Glomerular visceral epithelial cell (primary cell): ENCODE measurements at regions not wholly inside any gene's neighbourhood (a gene's known extent, or its start where the extent isn't known, plus 50 kb on each side); places are given as distances from the start of the nearest gene placed in this dataset.

Source experiments
- DNase-seq: peaks from one replicate; pipeline ENCODE4 v3.0.0-alpha.2; 2016; ENCODE audit errors: extremely low spot score

DNA sequence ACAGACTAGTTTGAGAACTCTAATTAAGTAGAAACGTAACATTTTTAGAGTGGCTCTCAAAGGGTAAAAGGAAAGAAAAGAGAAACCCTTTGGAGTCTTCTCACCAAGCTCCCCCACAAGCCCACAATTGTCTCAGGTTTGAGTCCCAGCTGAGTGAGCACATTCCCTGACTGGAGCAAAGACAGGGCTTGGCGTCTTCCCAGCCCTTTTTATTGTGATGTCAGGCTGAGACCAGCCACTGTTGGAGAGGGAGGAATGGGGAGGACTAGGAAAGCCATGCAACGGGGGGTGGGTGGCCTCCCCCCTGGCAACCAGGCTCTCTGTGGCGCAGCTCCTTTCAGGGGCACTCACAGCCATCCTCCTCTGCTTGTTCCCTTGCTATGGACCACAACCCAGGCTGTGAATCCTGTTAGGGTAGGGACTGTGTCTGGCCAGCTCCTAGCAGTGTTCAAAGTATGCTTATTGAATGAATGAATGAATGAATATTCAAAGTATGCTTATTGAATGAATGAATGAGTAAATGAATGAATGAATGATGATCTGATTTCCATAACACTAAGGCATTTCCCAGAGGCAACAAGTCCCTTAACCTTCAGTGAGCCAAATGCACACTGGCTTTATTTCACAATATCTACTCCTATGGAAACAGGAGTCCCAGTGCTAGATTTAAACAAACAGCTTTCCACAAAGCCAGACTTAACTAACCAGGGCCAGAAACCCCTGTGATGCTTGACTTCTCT, 413.3 kb downstream of the MID1IP1 start:
- DNase-seq, result no peak

DNA sequence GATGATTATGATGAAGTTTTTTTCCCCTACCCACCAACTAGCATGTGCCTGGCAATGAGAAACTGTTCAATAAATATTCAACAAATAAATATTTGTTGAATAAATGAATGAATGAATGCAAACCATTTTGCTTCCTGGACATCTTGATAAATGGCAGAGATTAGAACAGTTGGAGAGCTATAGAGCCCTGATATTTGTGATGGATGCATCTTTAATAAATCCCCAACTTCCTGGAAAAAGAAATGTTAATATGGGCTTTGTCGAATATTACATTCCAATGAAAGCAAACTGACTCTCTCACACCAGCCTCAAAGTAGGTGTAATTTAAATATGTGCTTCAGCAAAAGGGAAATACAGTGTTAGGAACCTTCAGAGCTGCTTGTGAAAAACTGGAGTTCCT, 419.7 kb downstream of the MID1IP1 start:
- no peak for DNase-seq

DNA sequence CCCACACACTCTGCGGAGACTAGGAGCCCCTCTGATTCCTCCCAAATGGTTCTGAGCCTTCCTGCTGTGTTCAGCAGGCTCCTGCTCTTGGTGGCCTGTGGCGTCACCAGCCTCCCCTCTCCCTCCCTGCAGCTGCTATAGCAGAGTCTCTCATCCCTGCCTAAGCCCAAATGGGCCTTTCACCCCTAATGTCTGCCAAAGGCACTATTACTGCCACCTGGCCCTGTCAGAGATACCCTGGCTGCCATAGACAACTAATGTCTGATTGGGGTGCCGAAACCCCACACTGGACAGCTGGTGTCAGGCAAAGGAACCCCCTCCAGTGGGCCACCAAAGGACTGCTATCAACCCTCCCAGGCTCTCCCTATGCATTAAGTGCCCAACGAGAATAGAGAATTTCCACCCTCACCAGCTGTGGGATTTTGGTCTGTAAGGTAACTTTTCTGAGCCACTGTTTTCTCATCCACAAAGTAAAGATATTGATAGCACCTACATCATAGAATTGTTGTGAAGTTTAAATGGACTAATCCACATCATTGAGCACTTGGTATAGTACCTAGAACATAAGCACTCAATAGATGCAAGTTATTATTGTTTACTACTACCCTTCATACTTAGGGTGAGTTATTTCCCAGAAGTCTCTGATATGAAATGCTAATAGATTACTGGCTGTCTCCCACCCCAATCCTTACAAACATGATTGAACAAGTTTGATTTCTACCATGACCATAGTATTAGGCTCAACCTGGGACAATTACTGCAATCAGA, 421.3 kb downstream of the MID1IP1 start:
- DNase-seq, result no peak

DNA sequence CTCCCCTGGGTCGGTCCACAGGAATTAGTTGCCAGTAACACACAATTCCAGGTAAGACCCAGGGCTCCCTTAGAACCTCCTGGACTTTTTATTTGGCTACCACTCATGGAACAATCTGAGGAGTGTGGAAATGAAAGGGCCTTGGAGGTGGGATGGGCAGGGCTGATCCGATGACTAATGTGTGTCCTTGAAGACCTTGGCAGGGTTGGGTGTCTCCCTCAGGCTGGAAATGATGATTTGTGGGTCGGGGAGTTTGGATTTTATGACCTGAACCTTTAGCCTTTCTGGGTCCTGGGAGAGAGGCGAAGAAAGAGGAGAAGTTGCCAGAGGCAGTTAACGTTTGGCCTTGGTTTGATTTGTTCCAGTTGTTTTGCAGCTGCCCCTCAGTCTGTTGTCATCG, 425.0 kb downstream of the MID1IP1 start:
- no peak for DNase-seq

DNA sequence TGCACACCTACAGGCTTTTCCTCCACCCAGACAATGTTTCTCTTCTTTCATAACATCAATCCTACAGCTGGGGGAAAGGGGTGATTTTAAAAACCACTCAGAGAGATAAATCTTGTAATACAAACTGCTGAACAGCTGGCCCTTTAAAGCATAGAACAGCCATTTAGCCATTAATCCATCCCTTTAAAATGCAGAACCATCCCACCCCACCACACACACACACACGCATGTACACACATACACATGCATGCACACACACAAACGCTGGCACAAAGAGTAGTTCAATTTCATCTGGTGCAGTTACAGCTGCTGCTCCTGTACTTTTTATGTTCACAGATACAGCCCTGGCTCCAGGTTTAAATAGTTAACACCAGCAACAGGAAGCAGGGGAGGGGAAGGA, 426.1 kb downstream of the MID1IP1 start:
- no peak for DNase-seq

DNA sequence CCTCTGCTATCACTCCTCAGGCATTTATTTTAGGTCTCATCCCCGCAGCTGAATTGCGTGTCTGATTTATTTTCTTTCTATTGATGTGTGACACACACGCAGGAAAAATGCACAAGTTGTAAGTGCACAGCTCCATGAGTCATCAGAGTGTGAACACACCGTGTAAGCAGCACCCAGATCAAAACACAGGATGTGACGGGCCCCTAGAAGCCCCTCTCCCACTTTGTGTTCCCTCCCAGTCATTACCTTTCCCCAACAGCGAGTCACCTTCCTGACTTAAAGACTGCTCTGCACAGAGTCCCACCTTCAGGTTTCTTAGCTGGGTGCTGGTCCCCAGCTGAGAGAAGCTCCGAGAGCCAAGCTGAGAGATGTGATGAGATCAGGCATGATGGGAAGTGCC, 436.7 kb downstream of the MID1IP1 start:
- no peak for DNase-seq

DNA sequence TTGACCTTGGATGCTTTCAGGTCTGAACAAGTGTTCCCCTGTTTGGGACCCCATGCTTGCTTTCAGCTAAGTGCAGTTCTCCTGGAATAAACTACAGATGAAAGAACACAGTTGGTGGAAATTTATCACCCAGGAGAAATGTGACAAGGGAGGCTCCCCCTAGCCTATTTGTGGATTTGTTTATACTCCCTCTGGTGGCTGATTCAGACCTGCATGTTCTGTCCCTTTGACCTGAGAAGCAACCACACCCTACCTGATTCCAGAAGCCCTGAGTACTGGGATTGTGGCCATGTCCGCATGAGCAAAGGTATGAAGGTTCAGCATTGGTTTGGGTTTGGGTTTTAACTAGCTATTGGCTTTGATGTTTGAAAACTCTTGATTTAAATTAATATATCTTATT, 440.9 kb downstream of the MID1IP1 start:
- DNase-seq, result peak; percentile 11

DNA sequence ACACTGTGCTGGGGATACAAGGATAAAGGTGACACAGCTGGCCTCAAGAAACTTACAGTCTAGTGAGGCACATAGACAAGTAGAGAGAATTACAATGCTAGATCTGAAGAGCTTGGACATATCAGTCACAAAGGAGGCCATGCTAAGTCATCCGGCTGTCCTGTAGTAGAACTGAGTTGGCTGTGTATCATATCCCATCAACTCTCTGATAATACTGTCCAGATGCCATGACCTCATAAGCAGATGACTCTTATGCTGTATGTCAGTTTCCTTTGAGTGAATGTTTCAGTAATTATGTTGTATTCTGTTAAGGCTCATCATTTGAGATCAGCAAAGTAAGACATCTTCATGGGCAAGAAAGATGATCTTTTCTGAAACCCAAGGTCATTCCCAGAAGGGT, 442.9 kb downstream of the MID1IP1 start:
- DNase-seq, result no peak

DNA sequence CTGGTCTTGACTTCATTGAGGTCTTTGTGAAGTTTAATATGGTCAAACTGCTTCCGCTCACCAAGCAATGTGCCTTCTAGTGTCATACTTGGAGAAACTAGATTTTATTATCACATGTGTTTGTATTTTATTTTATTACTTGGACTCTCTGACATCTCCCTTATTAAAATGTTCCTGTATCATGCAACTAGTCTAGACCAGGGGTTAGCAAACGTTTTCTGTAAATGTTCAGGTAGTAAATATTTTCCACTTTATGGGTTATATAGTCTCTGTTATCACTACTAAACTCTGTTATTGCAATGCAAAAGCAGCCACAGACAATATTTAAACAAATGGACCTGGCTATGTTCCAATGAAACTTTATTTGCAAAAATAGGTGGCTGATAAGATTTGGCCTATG, 443.8 kb downstream of the MID1IP1 start:
- DNase-seq, result no peak

DNA sequence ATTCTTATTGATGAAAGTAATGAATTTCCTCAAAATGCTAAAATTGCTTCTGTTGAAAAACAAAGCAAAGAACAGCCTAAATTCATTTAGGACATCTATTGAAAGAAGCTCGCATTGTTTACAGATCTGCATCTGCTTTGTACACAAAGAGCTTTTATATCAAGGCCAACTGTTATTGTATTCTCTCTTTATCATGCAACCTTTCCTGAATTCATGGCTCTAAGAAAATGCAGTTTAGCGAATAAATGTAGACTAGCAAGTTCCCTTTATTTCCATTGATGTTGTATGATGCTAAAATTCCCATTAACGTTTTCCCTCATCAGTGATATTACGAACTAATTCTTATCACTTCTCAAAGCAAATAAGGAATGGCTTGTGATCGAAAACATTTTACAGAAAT, 446.3 kb downstream of the MID1IP1 start:
- no peak for DNase-seq

DNA sequence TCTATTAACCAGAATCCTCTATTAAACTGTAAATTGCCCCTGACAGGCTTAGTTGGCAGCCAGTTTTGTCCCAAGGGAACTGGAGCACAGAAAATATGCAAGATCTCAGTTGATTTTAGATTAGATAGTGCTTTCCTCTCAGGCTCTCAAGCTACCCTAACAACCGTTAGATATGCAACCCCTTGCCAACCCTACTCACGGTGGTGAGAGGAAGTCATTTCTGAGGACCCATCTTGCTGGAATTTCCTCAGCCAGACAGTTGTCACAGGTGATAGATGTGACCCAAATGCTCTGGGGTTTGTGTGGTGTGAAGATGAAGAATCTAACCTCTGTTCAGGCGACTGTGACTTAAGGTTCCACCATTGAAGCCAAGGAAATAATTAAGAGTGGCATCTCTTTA, 447.1 kb downstream of the MID1IP1 start:
- no peak for DNase-seq

DNA sequence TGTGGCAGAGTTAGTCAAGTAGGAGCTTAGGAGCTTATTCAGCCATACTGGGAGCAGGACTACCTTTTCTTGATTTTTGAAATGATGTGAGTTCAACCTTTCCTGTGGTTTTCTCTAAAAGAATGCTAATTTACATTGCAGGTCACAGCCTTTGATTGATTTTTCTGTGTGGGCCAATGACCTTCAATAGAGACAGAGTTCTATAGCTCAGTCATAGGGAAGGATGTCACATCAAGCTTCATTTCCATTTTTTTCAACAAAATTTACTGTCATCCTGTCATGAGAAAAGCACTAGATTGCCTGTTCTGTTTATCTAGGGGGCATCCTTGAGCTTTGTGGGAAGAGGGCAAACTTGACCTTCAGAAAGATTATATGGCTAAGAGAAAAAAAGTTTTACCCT, 448.7 kb downstream of the MID1IP1 start:
- no peak for DNase-seq

DNA sequence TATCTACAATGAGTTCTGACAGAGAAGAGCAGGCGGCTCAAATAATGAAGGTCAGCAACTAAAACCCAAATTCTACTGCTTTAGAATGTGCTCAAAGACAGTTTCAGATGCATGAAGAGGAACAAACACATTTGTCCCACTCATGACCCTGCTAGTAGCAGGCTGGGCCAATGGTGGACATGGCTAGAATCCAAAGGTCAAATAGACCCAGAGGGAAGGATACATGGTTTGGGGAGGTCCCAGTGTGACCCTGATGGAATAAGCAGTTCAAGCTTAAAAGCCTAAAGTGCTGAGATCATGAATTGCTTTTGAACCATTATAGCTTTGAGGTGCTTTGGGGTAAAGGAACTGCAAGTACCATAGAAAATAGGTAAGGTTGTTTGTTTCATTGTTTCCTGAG, 450.7 kb downstream of the MID1IP1 start:
- no peak for DNase-seq

DNA sequence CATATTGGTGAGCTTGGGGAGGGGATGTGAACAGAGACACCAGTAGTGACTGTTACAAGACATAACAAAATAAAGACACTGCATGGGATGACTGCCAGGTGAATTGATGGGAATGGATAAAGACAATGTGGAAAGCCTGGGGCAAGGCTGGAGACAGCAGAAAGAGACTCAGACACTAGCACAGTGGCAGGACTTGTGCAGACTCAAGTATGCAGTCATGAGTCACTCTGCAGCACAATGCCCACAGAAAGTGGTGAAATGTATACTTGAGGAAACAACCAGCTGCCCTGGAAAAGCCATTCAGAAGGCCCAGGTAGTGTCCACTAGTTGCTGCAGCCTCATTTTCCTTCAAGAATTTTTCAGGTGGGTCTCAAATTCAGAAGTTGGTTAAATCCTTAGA, 452.3 kb downstream of the MID1IP1 start:
- DNase-seq, result peak; percentile 9

DNA sequence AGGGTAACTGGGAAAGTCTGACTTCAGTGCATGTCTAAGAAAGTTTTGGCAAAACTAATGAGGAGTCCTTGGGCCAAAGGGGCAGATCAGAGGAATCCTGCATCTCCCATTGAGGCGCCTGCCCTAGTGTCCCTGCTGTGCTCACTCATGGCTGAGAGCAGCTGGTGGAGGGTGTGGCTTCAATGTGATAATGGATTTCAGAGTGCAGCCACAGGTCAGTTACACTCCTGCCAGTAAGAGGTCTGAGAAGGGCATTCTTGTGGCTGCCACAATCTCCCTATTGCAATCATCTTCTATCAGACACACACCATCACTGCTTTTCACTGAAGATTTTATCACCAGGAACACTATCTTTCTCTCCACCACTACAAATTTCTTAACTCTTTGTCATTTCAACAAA, 457.1 kb downstream of the MID1IP1 start:
- DNase-seq, result peak; percentile 46

DNA sequence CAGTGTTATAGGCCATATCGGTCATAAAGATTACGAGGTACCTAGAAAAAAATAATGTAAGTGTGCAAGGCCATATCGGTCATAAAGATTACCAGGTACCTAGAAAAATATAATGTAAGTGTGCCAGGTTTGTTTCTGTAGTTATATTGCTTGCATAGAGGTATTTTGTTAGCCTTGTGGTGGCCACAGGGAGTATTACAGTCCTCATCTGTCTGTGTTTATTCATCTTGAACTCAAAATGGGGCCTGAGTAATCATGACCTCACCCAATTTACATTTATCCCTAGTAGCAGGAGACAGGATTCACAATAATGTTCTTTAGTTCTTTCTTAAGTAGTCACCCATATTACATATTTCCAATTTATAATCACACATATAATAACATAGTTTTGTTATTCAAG, 459.7 kb downstream of the MID1IP1 start:
- DNase-seq, result peak; percentile 11

DNA sequence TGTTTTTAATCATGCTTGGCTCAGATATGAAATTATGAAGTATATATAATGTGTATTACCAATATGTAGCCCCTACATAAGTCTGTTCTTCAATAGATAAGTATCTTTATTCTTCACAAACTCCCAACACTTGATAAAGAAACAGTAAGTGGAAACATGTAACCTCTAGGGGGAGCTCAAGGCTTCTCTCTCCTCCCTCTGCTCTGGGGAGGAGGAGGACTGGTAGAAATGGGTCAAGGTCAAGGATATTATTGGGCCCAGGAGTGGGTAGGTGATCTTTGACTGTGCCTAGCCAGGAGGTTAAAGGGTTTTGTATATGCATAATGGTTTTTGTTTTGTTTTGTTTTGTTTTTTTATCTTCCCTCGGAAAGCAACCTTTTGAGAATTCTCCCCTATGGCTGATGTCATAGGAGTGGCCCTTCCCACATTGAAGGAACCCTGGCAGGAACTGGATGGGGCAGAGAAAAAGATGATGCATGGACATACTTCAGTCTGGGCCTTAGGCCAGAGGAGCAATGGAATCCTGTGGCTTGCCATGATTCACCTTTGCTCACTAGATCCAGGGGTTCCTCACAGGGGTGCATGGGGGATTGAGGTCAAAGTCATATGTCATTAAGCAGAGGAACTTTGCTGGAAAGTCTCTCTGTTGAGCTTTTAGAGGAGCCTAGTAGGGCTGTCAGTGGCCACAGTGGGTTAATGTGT, 460.3 kb downstream of the MID1IP1 start:
- peak; percentile 73 for DNase-seq

DNA sequence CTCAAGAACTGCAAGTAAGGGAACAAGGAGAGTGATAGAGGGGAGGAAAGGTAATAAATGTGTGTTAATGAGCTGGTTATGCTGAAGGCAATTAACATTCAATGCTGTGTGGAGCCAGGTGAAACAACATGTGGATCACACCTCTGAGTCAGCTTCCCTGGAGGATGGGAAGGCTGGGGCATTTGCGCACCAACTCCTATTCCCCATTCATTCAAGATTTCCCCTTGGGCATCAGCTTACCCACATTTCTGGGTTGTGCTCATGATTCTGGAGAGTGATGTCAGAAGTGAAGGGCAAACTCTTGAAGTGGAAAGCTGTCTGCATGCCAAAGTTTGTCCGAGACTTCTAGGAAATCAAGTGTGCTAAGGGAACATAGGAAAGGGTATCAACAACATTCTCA, 461.4 kb downstream of the MID1IP1 start:
- DNase-seq, result peak; percentile 4

DNA sequence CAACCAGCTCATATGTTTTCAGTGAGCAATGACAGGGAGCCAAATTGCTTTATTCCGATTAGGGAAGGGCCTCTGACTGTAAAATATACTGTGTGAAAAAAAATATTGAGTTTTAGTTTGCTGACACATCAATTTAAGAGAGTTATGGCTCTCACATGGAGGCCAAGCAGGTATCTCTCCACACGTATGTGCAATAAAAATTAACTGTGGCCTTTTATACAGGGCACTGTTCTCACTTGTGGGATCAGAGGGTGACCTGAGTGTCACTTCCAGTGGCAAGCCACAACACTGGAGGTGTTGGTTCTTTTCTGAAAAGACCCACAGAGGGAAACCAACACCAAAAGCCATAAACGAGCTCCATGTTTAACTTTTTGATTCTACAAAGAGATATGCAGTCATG, 462.8 kb downstream of the MID1IP1 start:
- no peak for DNase-seq

DNA sequence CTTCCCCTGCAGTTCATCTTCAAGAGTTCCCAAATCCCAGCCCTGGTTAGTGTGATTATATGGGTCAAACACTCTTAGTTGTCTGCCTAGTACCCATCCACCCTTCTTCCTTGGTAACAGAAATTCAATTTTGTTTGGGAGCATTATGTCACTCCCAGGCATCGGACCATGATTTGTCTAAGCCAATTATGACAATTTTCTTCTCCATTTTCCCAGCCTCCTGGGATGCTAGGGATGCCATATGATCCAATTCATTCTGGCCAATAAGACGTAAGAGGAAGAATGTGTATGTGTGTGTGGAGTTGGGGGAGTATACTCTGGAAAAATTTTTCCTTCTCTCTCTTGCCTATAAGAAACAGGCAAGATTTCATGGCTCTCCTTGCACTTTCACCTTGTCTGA, 465.9 kb downstream of the MID1IP1 start:
- DNase-seq, result no peak

DNA sequence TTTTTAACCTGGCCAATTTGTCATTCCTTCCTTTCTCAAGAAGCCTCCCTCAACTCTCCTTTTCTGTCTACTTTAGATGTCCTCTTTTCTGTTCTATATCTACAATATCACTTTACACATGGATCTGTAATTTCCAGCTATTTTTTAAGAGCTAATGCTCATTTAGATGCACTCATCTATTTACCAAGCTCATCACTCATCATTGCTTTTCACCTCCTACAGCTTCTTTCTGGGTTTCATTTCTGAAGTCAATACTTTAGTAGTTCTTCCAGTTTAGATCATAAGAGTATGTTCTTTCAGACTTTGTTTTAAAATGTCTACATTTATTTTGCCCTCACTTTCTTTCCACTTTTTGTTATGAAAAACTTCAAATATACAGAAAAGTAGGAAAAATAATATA, 466.9 kb downstream of the MID1IP1 start:
- DNase-seq, result no peak

DNA sequence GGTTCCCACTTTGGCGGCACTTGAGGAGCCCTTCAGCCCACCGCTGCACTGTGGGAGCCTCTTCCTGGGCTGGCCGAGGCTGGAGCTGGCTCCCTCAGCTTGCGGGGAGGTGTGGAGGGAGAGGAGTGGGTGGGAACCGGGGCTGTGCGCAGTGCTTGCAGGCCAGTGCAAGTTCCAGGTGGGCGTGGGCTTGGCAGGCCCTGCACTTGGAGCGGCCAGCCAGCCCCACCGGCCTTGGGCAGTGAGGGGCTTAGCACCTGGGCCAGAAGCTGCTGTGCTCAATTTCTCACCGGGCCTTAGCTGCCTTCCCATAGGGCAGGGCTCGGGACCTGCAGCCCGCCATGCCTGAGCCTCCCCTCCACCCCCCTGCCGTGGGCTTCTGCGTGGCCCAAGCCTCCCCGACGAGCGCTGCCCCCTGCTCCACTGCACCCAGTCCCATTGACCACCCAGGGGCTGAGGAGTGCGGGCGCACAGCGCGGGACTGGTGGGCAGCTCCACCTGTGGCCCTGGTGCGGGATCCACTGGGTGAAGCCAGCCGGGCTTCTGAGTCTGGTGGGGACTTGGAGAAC, 474.3 kb downstream of the MID1IP1 start:
- no peak for DNase-seq
